BE2C (cell line): ENCODE measurements at regions not wholly inside any gene's neighbourhood (a gene's known extent, or its start where the extent isn't known, plus 50 kb on each side); places are given as distances from the start of the nearest gene placed in this dataset.
"Not testable (repeated sequence)": the region's sequence is repeated elsewhere in the genome, so short reads cannot be mapped to it uniquely, and the experiment has no call there.

Experiments used
- DNase-seq: peaks from one replicate; pipeline ENCODE4 v3.0.0-alpha.2; 2020
- H3K27me3 ChIP-seq: fragments of 250-450 bp; sonication (Bioruptor Pico); 2 replicates; pipeline ENCODE4 v1.5.1; 2020; ENCODE audit warnings: mild to moderate bottlenecking
- H3K36me3 ChIP-seq: fragments of 250-450 bp; sonication (Bioruptor Pico); 2 replicates; pipeline ENCODE4 v1.5.1; 2020; ENCODE audit warnings: mild to moderate bottlenecking
- H3K4me1 ChIP-seq: fragments of 250-450 bp; sonication (Bioruptor Pico); 2 replicates; pipeline ENCODE4 v1.5.1; 2020
- H3K4me3 ChIP-seq: 2 replicates; pipeline ENCODE4 v1.5.1; 2011; ENCODE audit warnings: low read depth, low read length
- H3K9me3 ChIP-seq: fragments of 250-450 bp; sonication (Bioruptor Pico); 2 replicates; pipeline ENCODE4 v1.5.1; 2020
- CTCF ChIP-seq: IDR thresholded peaks from 2 replicates; pipeline ENCODE4 v1.5.1; 2012; ENCODE audit warnings: mild to moderate bottlenecking, low read depth, low read length

- no peak for DNase-seq
- no peak for TF ChIP-seq CTCF
- Histone ChIP-seq H3K27me3 (no peaks in the 10 kb centered on the region), H3K9me3 (no peaks in the 10 kb centered on the region; the same call in 1 of the 2 replicates), H3K4me1 (no peaks in the 10 kb centered on the region), H3K4me3 (no peak overlapping the region), H3K36me3 (no peaks in the 10 kb centered on the region)
Measured at GRCh38 chr2:220814441-220814840, 757.7 kb downstream of the EPHA4 start.

- no peak for TF ChIP-seq CTCF
- H3K4me1 ChIP-seq = no peaks in the 10 kb centered on the region
- H3K27me3 ChIP-seq = no peaks in the 10 kb centered on the region
- no peak for DNase-seq
- H3K9me3 ChIP-seq = no peaks in the 10 kb centered on the region; the same call in 1 of the 2 replicates
- no peak overlapping the region for H3K4me3 ChIP-seq
- H3K36me3 ChIP-seq = no peaks in the 10 kb centered on the region
Measured at GRCh38 chr2:220815698-220816097, 756.4 kb downstream of the EPHA4 start.

DNA sequence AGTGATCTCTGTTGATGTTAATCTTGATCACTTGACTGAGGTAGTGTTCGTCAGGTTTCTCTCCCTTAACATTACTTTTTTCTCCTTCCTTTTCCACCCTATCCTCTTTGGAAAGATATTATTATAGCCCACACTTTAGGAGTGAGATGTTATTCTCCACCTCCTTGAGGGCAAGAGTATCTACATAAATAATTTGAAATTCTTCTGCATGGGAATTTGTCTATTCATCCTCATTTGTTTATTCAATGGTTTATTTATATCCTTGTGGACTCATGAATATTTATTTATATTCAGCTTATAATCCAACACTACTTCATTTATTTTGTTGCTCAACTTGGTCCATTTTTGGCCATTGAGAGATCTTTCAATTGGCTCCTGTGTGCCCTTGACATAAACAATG, 750.4 kb downstream of the EPHA4 start:
- no peak for DNase-seq
- no peak for TF ChIP-seq CTCF
- H3K27me3 ChIP-seq = no peaks in the 10 kb centered on the region
- no peaks in the 10 kb centered on the region for H3K36me3 ChIP-seq
- H3K4me1 ChIP-seq = no peaks in the 10 kb centered on the region
- H3K9me3 ChIP-seq = no peaks in the 10 kb centered on the region
- H3K4me3 ChIP-seq = no peak overlapping the region

GRCh38 chr2:220823590-220823989, 748.5 kb downstream of the EPHA4 start:
- H3K27me3 ChIP-seq, H3K4me3 ChIP-seq, DNase-seq, H3K4me1 ChIP-seq, H3K36me3 ChIP-seq, H3K9me3 ChIP-seq: not testable (repeated sequence)

DNA sequence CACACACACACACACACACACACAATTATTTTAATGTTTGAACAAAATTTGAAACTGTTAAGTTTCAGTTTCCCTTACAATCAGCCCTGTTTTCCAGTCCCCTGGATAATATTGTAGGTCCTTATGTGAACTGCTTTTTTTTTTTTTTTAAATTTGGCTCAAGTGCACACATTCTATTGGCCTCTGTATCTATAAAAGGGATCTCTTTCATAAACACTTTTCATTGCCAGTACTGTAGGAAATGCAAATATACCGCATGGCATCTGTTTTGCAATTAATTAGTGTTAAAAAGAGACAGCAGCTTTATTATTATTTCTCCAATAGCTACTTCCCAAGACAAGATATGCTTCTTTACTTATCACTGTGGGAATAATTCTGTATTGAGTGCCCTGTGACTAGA, 738.7 kb downstream of the EPHA4 start:
- H3K9me3 ChIP-seq = no peaks in the 10 kb centered on the region
- H3K27me3 ChIP-seq = no peaks in the 10 kb centered on the region
- TF ChIP-seq CTCF = no peak
- no peaks in the 10 kb centered on the region for H3K4me1 ChIP-seq
- no peak for DNase-seq
- H3K4me3 ChIP-seq = no peak overlapping the region
- no peaks in the 10 kb centered on the region for H3K36me3 ChIP-seq

GRCh38 chr2:220835583-220835982, 736.5 kb downstream of the EPHA4 start:
- DNase-seq = no peak
- H3K9me3 ChIP-seq = no peaks in the 10 kb centered on the region
- H3K36me3 ChIP-seq = no peaks in the 10 kb centered on the region
- H3K4me3 ChIP-seq = no peak overlapping the region
- no peaks in the 10 kb centered on the region for H3K4me1 ChIP-seq
- no peaks in the 10 kb centered on the region for H3K27me3 ChIP-seq
- TF ChIP-seq CTCF = no peak

DNA sequence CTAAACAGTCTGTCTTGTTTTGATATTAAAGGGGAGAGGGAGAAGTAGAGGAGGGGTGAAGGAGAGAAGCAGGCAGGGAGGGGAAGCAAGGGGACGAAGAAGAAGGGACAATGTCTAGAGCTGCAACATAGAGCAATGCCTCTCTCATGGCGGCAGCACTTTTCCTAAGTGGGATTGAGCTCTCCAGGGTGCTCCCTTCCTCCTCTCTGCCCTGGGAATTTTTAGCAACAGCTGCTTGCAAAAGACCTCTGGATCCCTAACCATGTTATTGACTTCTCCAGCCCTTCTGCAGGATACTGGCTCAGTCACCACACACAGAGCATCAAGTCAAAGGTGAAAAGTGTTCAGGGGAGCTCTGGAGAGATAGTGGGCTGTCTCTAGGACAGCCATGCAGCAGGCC, 734.9 kb downstream of the EPHA4 start:
- Histone ChIP-seq H3K27me3 (no peaks in the 10 kb centered on the region), H3K4me1 (no peaks in the 10 kb centered on the region), H3K9me3 (no peaks in the 10 kb centered on the region), H3K4me3 (no peak overlapping the region), H3K36me3 (no peaks in the 10 kb centered on the region)
- no peak for DNase-seq
- no peak for TF ChIP-seq CTCF
